Osteoblast (primary cell): ENCODE measurements at regions not wholly inside any gene's neighbourhood (a gene's known extent, or its start where the extent isn't known, plus 50 kb on each side); places are given as distances from the start of the nearest gene placed in this dataset.
A peak's percentile ranks its signal among the peaks of the same experiment; 100 is the strongest.

ENCODE experiments used
- DNase-seq: peaks from one replicate; pipeline ENCODE4 v3.0.0; 2011; ENCODE audit warnings: low spot score, mixed read lengths; ENCODE audit not compliant: insufficient read length; ENCODE audit errors: missing footprints
- H2AFZ ChIP-seq: 2 replicates; pipeline ENCODE4 v1.6.0; 2011; ENCODE audit warnings: mild to moderate bottlenecking, low read length
- H3K27ac ChIP-seq: 2 replicates; pipeline ENCODE4 v1.5.1; 2011; ENCODE audit warnings: mild to moderate bottlenecking, low read depth, low read length, moderate library complexity
- H3K27me3 ChIP-seq: 2 replicates; pipeline ENCODE4 v1.6.0; 2012; ENCODE audit warnings: mild to moderate bottlenecking, control low read depth, inconsistent platforms, low read length, moderate library complexity; ENCODE audit not compliant: insufficient read depth
- H3K36me3 ChIP-seq: 2 replicates; pipeline ENCODE4 v1.5.1; 2011; ENCODE audit warnings: mild to moderate bottlenecking, low read length, control low read depth, moderate library complexity; ENCODE audit not compliant: insufficient read depth
- H3K4me1 ChIP-seq: 2 replicates; pipeline ENCODE4 v1.5.1; 2011; ENCODE audit warnings: mild to moderate bottlenecking, low read length, control low read depth, moderate library complexity; ENCODE audit not compliant: insufficient read depth
- H3K4me2 ChIP-seq: 2 replicates; pipeline ENCODE4 v1.6.0; 2011; ENCODE audit warnings: mild to moderate bottlenecking, low read length; ENCODE audit not compliant: insufficient read depth
- H3K4me3 ChIP-seq: fragments of 200-600 bp; sonication (generic); 3 replicates; pipeline ENCODE4 v1.5.1; 2012; ENCODE audit warnings: mild to moderate bottlenecking, low read length, inconsistent platforms; ENCODE audit not compliant: insufficient read depth
- H3K79me2 ChIP-seq: 2 replicates; pipeline ENCODE4 v1.6.0; 2012; ENCODE audit warnings: mild to moderate bottlenecking, low read length, control low read depth, inconsistent platforms; ENCODE audit not compliant: insufficient read depth
- H3K9me3 ChIP-seq: 2 replicates; pipeline ENCODE4 v1.5.1; 2011; ENCODE audit warnings: low read depth, low read length, control low read depth
- H4K20me1 ChIP-seq: 2 replicates; pipeline ENCODE4 v1.6.0; 2012; ENCODE audit warnings: mild to moderate bottlenecking, low read length, control low read depth; ENCODE audit not compliant: insufficient read depth
- TF ChIP-seq, protein P1 (sequence below): IDR thresholded peaks from 2 replicates; pipeline ENCODE4 v1.5.1; 2011; ENCODE audit warnings: mild to moderate bottlenecking, low read depth, low read length, moderate library complexity; ENCODE audit errors: extremely low read depth

DNA sequence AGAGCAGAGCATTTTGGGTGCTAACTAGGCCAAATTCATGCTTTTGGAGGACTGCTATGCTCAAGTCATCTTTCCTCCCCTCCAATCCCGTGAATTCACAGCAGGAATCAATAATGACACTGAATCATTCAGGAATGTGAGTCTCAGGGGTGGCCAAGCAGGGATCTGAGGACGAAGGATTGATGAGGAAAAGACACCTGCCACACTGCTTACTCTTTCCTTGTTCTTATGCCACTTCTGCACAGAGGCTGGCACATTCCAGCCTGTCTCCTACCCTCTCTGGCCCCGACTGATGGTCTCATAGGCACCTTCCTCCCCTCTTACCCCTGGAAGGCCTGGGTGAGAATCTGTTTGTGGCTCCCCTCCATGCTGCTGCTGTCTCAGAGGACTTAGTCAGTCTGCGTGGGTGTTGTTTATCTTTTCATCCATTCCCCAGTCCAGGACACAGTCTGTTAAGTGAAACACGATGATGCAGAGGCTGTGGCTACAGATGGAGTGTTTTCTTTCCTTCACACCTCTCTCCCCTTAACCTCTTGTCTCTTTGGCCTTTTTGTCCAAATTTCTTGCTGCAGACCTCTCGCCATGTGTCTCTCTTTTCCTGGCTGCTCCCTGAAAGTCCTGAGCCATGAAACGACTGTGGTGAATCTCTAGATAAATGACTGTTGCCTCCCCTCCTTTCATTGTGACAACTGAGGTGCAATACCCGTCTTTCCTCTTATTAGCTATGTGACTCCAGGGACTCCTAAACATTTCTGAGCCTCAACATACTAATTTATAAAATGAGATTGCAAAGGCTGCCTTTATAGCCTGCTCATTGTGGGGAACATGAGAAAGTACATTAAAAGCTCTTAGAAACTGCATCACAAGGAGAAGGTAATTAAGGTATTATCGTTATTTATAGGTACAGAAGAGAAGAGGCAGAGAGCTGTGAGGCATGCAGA is 86.9 kb downstream of the RDH14 start:
- H3K79me2 ChIP-seq, result no peaks in the 10 kb centered on the region
- peak; percentile 77 for DNase-seq
- TF ChIP-seq, protein P1, sequence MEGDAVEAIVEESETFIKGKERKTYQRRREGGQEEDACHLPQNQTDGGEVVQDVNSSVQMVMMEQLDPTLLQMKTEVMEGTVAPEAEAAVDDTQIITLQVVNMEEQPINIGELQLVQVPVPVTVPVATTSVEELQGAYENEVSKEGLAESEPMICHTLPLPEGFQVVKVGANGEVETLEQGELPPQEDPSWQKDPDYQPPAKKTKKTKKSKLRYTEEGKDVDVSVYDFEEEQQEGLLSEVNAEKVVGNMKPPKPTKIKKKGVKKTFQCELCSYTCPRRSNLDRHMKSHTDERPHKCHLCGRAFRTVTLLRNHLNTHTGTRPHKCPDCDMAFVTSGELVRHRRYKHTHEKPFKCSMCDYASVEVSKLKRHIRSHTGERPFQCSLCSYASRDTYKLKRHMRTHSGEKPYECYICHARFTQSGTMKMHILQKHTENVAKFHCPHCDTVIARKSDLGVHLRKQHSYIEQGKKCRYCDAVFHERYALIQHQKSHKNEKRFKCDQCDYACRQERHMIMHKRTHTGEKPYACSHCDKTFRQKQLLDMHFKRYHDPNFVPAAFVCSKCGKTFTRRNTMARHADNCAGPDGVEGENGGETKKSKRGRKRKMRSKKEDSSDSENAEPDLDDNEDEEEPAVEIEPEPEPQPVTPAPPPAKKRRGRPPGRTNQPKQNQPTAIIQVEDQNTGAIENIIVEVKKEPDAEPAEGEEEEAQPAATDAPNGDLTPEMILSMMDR, result no peak
- peak overlapping the region; percentile 20 for H3K4me3 ChIP-seq
- H3K4me2 ChIP-seq, result peak overlapping the region; percentile 67
- peak overlapping the region; percentile 73 for H3K27ac ChIP-seq
- no peaks in the 10 kb centered on the region for H4K20me1 ChIP-seq
- H3K27me3 ChIP-seq, result no peaks in the 10 kb centered on the region
- peak overlapping the region; percentile 88 for H2AFZ ChIP-seq
- H3K4me1 ChIP-seq, result peaks cover 26% of the 10 kb centered on the region
- H3K36me3 ChIP-seq, result no peaks in the 10 kb centered on the region
- no peaks in the 10 kb centered on the region for H3K9me3 ChIP-seq

DNA sequence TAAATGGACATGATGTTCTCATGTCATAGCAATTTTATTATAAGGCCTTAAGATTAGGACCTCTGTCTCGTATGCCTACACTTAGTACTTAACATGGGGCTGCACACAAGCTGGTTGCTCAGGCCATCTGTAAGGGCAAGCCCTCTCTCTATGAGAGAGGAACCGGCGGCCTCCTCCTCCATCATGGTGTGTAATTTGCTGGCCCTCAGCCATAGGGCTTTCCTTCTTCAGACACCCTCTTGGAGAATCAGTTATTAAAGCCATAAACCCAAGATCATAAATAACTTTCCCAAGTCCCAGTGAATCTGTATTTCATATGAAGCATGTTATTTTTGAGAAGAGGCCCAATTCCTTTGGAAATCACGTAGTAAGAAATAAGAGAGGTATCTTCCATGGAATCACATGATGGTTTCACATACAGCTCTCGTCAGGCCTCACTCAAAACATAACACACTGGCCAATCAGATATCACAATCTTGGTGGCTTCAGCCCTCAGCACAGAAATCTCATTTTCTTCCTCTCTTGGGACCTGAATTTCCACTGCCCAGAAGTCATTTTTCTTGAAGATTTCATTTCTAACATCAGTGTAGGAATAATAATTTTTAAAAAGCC is 92.6 kb downstream of the RDH14 start:
- Histone ChIP-seq H3K79me2 (no peaks in the 10 kb centered on the region), H3K4me1 (peaks cover 4% of the 10 kb centered on the region), H4K20me1 (no peaks in the 10 kb centered on the region), H2AFZ (no peak overlapping the region), H3K4me2 (no peak overlapping the region), H3K4me3 (no peak overlapping the region), H3K27ac (no peak overlapping the region), H3K36me3 (no peaks in the 10 kb centered on the region), H3K27me3 (peaks cover 3% of the 10 kb centered on the region), H3K9me3 (no peaks in the 10 kb centered on the region)
- TF ChIP-seq, protein P1, result no peak
- no peak for DNase-seq

DNA sequence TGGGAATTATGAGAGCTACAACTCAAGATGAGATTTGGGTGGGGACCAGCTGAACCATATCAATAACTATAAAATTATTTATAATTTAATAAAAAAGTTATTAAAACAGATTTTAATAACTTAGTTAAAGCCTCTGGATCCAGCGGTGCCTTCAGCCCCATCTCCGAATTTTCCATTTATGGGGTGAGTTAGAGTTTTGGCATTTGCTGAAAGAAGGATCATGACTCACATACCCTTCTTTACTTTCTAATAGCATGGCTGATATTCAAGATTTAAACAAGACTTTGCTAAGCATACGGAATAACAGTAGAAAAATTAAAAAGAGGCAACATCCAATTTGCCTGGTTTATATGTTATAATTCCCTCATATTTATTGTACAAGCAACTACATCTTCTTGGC is 94.5 kb downstream of the RDH14 start:
- H4K20me1 ChIP-seq, result no peaks in the 10 kb centered on the region
- no peak for DNase-seq
- TF ChIP-seq, protein P1, result no peak
- H3K27me3 ChIP-seq, result peaks cover 3% of the 10 kb centered on the region
- no peak overlapping the region for H3K4me2 ChIP-seq
- no peaks in the 10 kb centered on the region for H3K4me1 ChIP-seq
- H3K79me2 ChIP-seq, result no peaks in the 10 kb centered on the region
- H3K9me3 ChIP-seq, result no peaks in the 10 kb centered on the region
- no peak overlapping the region for H2AFZ ChIP-seq
- no peak overlapping the region for H3K4me3 ChIP-seq
- no peaks in the 10 kb centered on the region for H3K36me3 ChIP-seq
- no peak overlapping the region for H3K27ac ChIP-seq

DNA sequence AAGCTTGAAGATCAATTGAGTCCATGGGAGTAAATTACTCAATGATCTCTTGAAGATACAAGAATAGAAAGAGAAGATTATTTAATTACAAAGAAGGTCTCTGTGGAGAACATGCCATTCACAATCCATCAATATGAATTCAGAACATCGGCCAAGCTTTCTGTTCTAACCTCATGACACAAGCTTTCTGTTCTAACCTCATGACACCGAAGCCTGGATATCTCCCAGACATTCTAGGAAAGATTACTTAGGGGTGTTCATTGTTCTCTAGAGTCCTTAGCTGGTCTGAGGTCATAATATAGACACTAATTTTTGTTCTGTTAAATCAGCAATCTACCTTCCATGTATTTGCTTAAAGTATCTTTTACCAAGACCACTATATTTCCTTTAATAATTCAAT is 95.5 kb downstream of the RDH14 start:
- no peaks in the 10 kb centered on the region for H3K36me3 ChIP-seq
- no peaks in the 10 kb centered on the region for H3K9me3 ChIP-seq
- no peak overlapping the region for H3K27ac ChIP-seq
- no peak overlapping the region for H2AFZ ChIP-seq
- H3K79me2 ChIP-seq, result no peaks in the 10 kb centered on the region
- no peak overlapping the region for H3K4me2 ChIP-seq
- H3K4me3 ChIP-seq, result no peak overlapping the region
- peaks cover 3% of the 10 kb centered on the region for H3K27me3 ChIP-seq
- H3K4me1 ChIP-seq, result no peaks in the 10 kb centered on the region
- no peaks in the 10 kb centered on the region for H4K20me1 ChIP-seq
- DNase-seq, result no peak
- TF ChIP-seq, protein P1, result no peak
